H1 (cell line): ENCODE measurements at regions not wholly inside any gene's neighbourhood (a gene's known extent, or its start where the extent isn't known, plus 50 kb on each side); places are given as distances from the start of the nearest gene placed in this dataset.

Experiments
- BACH1 ChIP-seq: IDR thresholded peaks from 2 replicates; pipeline ENCODE4 v1.6.1; 2012; ENCODE audit warnings: low read length, improper control_type of control experiment
- CHD2 ChIP-seq: IDR thresholded peaks from 2 replicates; pipeline ENCODE4 v1.6.1; 2012; ENCODE audit warnings: low read length, improper control_type of control experiment
- POU5F1 ChIP-seq: IDR thresholded peaks from 2 replicates; pipeline ENCODE4 v1.6.1; 2011; ENCODE audit warnings: low read depth, mild to moderate bottlenecking, low read length, moderate library complexity
- SIN3A ChIP-seq, 2 experiments: IDR thresholded peaks in 1 of 2; conservative IDR thresholded peaks in 1 of 2; 2 replicates each; pipeline ENCODE4 v1.6.1; 2011 to 2012; ENCODE audit warnings: low read length in 2 of 2, improper control_type of control experiment in 1 of 2, low read depth in 1 of 2, mild to moderate bottlenecking in 1 of 2
- SIRT6 ChIP-seq: IDR thresholded peaks from one replicate; pipeline ENCODE4 v1.7.1; 2012; ENCODE audit warnings: low read length, inconsistent platforms

- TF ChIP-seq SIN3A (conservative IDR thresholded peaks at IDR 0.05 in 1 of 2, IDR thresholded peaks at IDR 0.05 in 1 of 2; ENCODE audit: low read depth in 1 of 2, low read length in 2 of 2) = no peak
- TF ChIP-seq POU5F1 = no peak
- no peak for TF ChIP-seq CHD2
- TF ChIP-seq SIRT6 = no peak
- TF ChIP-seq BACH1 = no peak
These were observed 160.6 kb downstream of the KLF6 start (continued) for GRCh38 chr10:3624367-3624766.
